Sigmoid colon (tissue), 6 donors: ENCODE measurements at regions not wholly inside any gene's neighbourhood (a gene's known extent, or its start where the extent isn't known, plus 50 kb on each side); places are given as distances from the start of the nearest gene placed in this dataset.
A peak's percentile ranks its signal among the peaks of the same experiment; 100 is the strongest.

ENCODE experiments used
- DNase-seq: peaks from one replicate; pipeline ENCODE4 v3.0.0-alpha.2; 2019
- H3K27ac ChIP-seq, 4 donors: fragments of 200-600 bp; sonication (generic); one replicate each; pipeline ENCODE4 v1.5.1; 2016 to 2019; ENCODE audit warnings: mild to moderate bottlenecking in 1 of 4
- H3K27me3 ChIP-seq, 3 donors: fragments of 200-600 bp; sonication (generic); one replicate each; pipeline ENCODE4 v1.5.1; 2019; ENCODE audit warnings: mild to moderate bottlenecking in 1 of 3
- H3K36me3 ChIP-seq, 4 donors: fragments of 200-600 bp; sonication (generic); one replicate each; pipeline ENCODE4 v1.5.1; 2016 to 2019
- H3K4me1 ChIP-seq, 4 donors: fragments of 200-600 bp; sonication (generic); one replicate each; pipeline ENCODE4 v1.5.1; 2017 to 2019
- H3K4me3 ChIP-seq, 4 donors: fragments of 200-600 bp; sonication (generic); one replicate each; pipeline ENCODE4 v1.5.1; 2017 to 2019; ENCODE audit warnings: mild to moderate bottlenecking in 2 of 4, moderate library complexity in 1 of 4
- H3K9me3 ChIP-seq, 4 donors: fragments of 200-600 bp in 3 of 4; sonication (generic) in 3 of 4; one replicate each; pipeline versions ENCODE4 v1.5.1 to v1.6.1; 2013 to 2019
- EP300 ChIP-seq, 4 donors: sonication (generic); formaldehyde crosslinking; IDR thresholded peaks; one replicate each; pipeline ENCODE4 v1.6.1; 2017; ENCODE audit warnings: antibody characterized with exemption in 4 of 4
- POLR2A ChIP-seq, 2 donors: fragments of 450-650 bp; IDR thresholded peaks; one replicate each; pipeline ENCODE4 v1.6.1; 2016; ENCODE audit warnings: antibody characterized with exemption in 2 of 2, mild to moderate bottlenecking in 2 of 2, moderate library complexity in 2 of 2
- POLR2AphosphoS5 ChIP-seq, 4 donors: sonication (generic); formaldehyde crosslinking; IDR thresholded peaks; one replicate each; pipeline ENCODE4 v1.6.1; 2017; ENCODE audit warnings: antibody characterized with exemption in 4 of 4
- WGBS, 2 donors: extraction: QIAGEN DNeasy Blood & Tissue Kit; methylation state at CpG; one replicate each; pipeline ENCODE4 v1.1.7; 2013; 5-methylcytosine and 5-hydroxymethylcytosine counted together
- intact Hi-C: fragments of 100-400 bp; cut with DNase I; formaldehyde crosslinking; loops from one replicate; pipeline ENCODE4 v1.15.1; 2023
- TF ChIP-seq, protein P1 (sequence below), 4 experiments: fragments of 450-650 bp in 3 of 4; fragments of 200-600 bp in 1 of 4; IDR thresholded peaks; one replicate each; pipeline ENCODE4 v1.5.1; 2016 to 2019; ENCODE audit warnings: antibody characterized with exemption in 4 of 4, mild to moderate bottlenecking in 3 of 4, moderate library complexity in 2 of 4
- donor health status: healthy with polysubstance abuse.
- donor health status: healthy.

GRCh38 chr5:161630948-161631347 is 54.6 kb upstream of the GABRA6 start:
- 87 to 91% methylated on average over 14 of the region's 14 CpGs for WGBS, 2 donors
- H3K36me3 ChIP-seq = no peaks in the 10 kb centered on the region
- H3K9me3 ChIP-seq = no peaks in the 10 kb centered on the region
- H3K4me3 ChIP-seq = no peak overlapping the region
- TF ChIP-seq POLR2AphosphoS5 (IDR thresholded peaks at IDR 0.05) = no peak
- TF ChIP-seq POLR2A (IDR thresholded peaks at IDR 0.05) = no peak
- TF ChIP-seq EP300 (IDR thresholded peaks at IDR 0.05) = no peak
- intact Hi-C loops = no loop called here
- peak; percentile 51 for DNase-seq
- no peaks in the 10 kb centered on the region for H3K27me3 ChIP-seq
- no peaks in the 10 kb centered on the region for H3K4me1 ChIP-seq
- H3K27ac ChIP-seq = no peak overlapping the region

DNA sequence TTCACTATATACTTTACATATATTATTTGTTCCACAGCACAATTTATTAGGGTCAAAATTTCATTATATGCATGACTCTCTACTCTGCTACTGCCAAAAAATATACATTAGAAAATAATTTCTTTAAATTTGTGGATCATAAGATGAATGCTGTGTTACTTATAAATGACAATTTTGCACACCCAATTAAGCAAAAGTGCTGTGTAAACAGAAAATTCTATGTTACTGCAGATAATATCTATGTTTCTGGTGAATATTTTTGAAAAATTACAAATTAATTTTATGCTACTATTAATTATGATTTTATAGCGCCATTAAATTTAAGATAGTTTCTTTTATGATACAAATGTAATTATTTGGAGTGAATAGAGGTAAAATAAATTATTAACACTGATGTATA is 59.8 kb upstream of the GABRA6 start:
- DNase-seq = no peak
- H3K27ac ChIP-seq = no peak overlapping the region
- no peaks in the 10 kb centered on the region for H3K27me3 ChIP-seq
- H3K4me1 ChIP-seq = no peaks in the 10 kb centered on the region
- WGBS, 2 donors = 66 to 80% methylated on average over 1 of the region's 1 CpG
- H3K9me3 ChIP-seq = no peaks in the 10 kb centered on the region
- intact Hi-C loops = no loop called here
- no peaks in the 10 kb centered on the region for H3K36me3 ChIP-seq
- no peak overlapping the region for H3K4me3 ChIP-seq
- TF ChIP-seq, protein P1, sequence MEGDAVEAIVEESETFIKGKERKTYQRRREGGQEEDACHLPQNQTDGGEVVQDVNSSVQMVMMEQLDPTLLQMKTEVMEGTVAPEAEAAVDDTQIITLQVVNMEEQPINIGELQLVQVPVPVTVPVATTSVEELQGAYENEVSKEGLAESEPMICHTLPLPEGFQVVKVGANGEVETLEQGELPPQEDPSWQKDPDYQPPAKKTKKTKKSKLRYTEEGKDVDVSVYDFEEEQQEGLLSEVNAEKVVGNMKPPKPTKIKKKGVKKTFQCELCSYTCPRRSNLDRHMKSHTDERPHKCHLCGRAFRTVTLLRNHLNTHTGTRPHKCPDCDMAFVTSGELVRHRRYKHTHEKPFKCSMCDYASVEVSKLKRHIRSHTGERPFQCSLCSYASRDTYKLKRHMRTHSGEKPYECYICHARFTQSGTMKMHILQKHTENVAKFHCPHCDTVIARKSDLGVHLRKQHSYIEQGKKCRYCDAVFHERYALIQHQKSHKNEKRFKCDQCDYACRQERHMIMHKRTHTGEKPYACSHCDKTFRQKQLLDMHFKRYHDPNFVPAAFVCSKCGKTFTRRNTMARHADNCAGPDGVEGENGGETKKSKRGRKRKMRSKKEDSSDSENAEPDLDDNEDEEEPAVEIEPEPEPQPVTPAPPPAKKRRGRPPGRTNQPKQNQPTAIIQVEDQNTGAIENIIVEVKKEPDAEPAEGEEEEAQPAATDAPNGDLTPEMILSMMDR (IDR thresholded peaks at IDR 0.05) = no peak
- TF ChIP-seq EP300 (IDR thresholded peaks at IDR 0.05) (no peak), POLR2AphosphoS5 (IDR thresholded peaks at IDR 0.05) (no peak), POLR2A (IDR thresholded peaks at IDR 0.05) (no peak)

DNA sequence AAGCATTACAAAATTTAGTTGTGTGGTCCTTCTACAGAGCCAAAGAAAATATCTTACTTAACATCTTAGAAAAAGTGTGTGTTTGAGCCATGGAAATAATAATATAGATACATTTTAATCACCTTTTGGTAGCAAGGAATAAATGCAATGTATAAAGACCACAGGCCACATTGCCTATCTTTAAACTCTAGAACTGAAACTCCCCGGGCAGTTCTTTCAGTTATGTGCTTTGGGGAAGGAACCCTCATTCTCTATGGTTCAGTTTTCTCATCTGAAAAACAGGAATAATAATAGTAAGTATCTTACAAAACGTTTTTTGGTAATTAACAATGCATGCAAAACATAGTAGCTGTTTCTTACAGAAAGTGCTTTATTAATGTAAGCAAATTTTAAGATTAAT is 67.8 kb upstream of the GABRB2 start:
- TF ChIP-seq POLR2AphosphoS5 (IDR thresholded peaks at IDR 0.05) (no peak), POLR2A (IDR thresholded peaks at IDR 0.05) (no peak), EP300 (IDR thresholded peaks at IDR 0.05) (no peak)
- TF ChIP-seq, protein P1 (IDR thresholded peaks at IDR 0.05) = no peak
- intact Hi-C loops = no loop called here
- Histone ChIP-seq H3K4me3 (no peak overlapping the region), H3K27me3 (no peaks in the 10 kb centered on the region), H3K27ac (no peak overlapping the region), H3K9me3 (no peaks in the 10 kb centered on the region), H3K4me1 (no peaks in the 10 kb centered on the region), H3K36me3 (no peaks in the 10 kb centered on the region)
- 49 to 50% methylated on average over 2 of the region's 2 CpGs for WGBS, 2 donors
- no peak for DNase-seq

DNA sequence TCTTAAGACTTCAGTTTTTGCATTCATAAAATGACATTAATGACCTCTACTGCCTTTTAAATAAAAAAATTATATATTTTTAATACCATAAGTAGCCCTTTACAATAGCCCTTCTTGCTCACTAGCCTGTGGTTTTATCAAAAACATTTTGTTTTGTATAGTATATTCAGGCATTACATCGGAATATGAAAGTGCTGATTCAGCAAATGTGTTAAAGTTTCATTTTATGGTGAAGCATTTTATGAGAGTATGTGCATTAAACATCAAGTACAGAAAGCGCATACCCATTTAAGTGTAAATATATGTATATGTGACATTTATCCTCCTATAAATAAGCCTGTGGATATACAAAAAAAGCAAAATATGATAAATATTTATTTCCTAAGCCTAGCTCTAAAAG is 56.2 kb upstream of the GABRB2 start:
- Histone ChIP-seq H3K27me3 (no peaks in the 10 kb centered on the region), H3K4me1 (no peaks in the 10 kb centered on the region), H3K9me3 (no peaks in the 10 kb centered on the region), H3K4me3 (no peak overlapping the region), H3K27ac (no peak overlapping the region), H3K36me3 (no peaks in the 10 kb centered on the region)
- WGBS, 2 donors = 80 to 84% methylated on average over 2 of the region's 2 CpGs
- no peak for DNase-seq
- intact Hi-C loops = no loop called here
- TF ChIP-seq POLR2A (IDR thresholded peaks at IDR 0.05) (no peak), EP300 (IDR thresholded peaks at IDR 0.05) (no peak), POLR2AphosphoS5 (IDR thresholded peaks at IDR 0.05) (no peak)
- TF ChIP-seq, protein P1 (IDR thresholded peaks at IDR 0.05) = no peak

DNA sequence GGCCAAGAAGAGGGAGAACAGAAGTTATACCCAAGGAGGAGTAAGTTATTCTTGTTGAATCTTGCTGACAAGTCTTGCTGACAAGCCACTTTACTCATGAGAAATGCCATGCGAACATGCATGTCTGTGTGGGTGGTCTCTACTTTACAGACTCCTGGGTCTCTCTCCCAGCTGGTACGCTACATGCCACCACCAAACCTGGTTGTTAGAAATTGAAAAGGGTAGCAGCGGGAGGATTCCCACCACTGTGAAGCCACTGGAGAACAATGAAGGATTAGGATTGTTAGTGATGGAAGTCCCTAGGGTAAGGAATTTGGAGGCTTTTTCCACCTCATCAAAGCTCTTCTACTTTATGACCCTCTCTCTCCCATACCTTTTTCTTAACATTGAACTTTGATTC is 53.6 kb upstream of the GABRB2 start:
- Histone ChIP-seq H3K4me1 (no peaks in the 10 kb centered on the region), H3K9me3 (no peaks in the 10 kb centered on the region), H3K27ac (no peak overlapping the region), H3K36me3 (no peaks in the 10 kb centered on the region), H3K4me3 (no peak overlapping the region), H3K27me3 (no peaks in the 10 kb centered on the region)
- intact Hi-C loops = no loop called here
- DNase-seq = no peak
- no peak for TF ChIP-seq POLR2A (IDR thresholded peaks at IDR 0.05)
- TF ChIP-seq, protein P1 (IDR thresholded peaks at IDR 0.05) = no peak
- TF ChIP-seq POLR2AphosphoS5 (IDR thresholded peaks at IDR 0.05) = no peak
- no peak for TF ChIP-seq EP300 (IDR thresholded peaks at IDR 0.05)
- WGBS, 2 donors = 87 to 90% methylated on average over 3 of the region's 3 CpGs
